ENCODE measurements at regions not wholly inside any gene's neighbourhood (a gene's known extent, or its start where the extent isn't known, plus 50 kb on each side); places are given as distances from the start of the nearest gene placed in this dataset.

DNA sequence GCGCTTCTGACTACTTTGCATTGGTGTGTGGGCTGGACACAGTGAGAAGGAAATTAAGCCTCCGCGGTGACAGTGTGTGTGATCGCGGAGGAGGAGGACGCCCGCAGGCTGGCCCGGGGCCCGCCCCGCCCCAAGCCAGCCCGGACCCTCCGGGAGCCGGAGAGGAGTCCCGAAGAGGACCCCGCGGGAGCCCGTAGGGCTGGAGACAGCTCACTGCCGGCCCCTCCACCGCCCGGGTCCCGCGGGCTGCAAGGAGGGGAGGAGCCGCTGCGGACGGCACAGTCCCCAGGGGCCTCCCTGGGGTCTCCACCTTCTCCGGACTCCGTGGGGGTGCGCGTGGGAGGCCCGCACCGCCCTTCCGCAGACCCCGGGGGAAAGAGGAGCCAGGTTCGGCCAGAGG, 146.4 kb upstream of the ERCC6L2 start:
- Histone ChIP-seq H3K36me3 (no peaks in the 10 kb centered on the region), H3K27me3 (replicated peaks) (no peaks in the 10 kb centered on the region), H3K9me3 (replicated peaks) (no peaks in the 10 kb centered on the region), H3K27ac (no peak overlapping the region), H3K4me1 (replicated peaks) (peaks cover 25% of the 10 kb centered on the region), H3K4me3 (no peak overlapping the region)
- DNase-seq (ENCODE audit: low read depth in 1 of 2, low spot score in 2 of 2): no peak

DNA sequence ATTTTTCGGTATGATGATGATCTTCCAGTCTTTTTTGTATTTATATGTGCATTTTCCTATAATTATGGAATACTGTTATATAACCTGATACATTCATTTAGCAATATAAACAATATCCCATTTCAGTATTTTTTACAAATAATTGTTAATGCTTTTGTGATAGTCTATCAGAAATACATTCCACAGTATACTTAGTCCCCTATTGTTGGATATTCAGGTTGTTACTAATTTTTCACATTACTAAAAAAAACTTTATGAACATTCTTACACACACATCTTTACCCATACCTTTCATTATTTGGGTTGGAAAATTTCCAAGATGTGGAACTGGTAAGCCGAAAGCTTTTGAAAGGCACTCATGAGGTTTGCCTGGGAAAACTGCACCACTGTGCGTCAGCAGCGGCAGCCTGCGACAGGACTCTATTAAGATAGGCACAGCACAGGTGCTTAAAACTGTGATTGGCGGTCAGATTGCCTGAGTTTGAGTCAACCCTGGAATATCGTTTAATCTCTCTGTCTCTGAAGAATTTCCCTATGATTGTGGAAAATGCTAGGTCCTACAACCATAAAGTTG, 147.5 kb upstream of the ERCC6L2 start:
- Histone ChIP-seq H3K36me3 (no peaks in the 10 kb centered on the region), H3K4me1 (replicated peaks) (peaks cover 15% of the 10 kb centered on the region), H3K27me3 (replicated peaks) (no peaks in the 10 kb centered on the region), H3K4me3 (no peak overlapping the region), H3K27ac (no peak overlapping the region), H3K9me3 (replicated peaks) (no peaks in the 10 kb centered on the region)
- no peak for DNase-seq (ENCODE audit: low read depth in 1 of 2, low spot score in 2 of 2)

GRCh38 chr9:95726756-95727155, 148.7 kb upstream of the ERCC6L2 start:
- H3K27ac ChIP-seq: no peak overlapping the region
- H3K36me3 ChIP-seq: no peaks in the 10 kb centered on the region
- H3K27me3 ChIP-seq (replicated peaks): no peaks in the 10 kb centered on the region
- no peak for DNase-seq (ENCODE audit: low read depth in 1 of 2, low spot score in 2 of 2)
- H3K4me3 ChIP-seq: no peak overlapping the region
- H3K9me3 ChIP-seq (replicated peaks): no peaks in the 10 kb centered on the region
- H3K4me1 ChIP-seq (replicated peaks): peaks cover 4% of the 10 kb centered on the region

- no peak overlapping the region for H3K27ac ChIP-seq
- peaks cover 17% of the 10 kb centered on the region for H3K4me1 ChIP-seq (replicated peaks)
- H3K27me3 ChIP-seq (replicated peaks): no peaks in the 10 kb centered on the region
These were observed 150.4 kb upstream of the ERCC6L2 start for GRCh38 chr9:95725045-95725444.

GRCh38 chr9:95724253-95724991, 151.1 kb upstream of the ERCC6L2 start:
- no peak for DNase-seq (ENCODE audit: low read depth in 1 of 2, low spot score in 2 of 2)
- Histone ChIP-seq H3K4me3 (no peak overlapping the region), H3K27me3 (replicated peaks) (no peaks in the 10 kb centered on the region), H3K9me3 (replicated peaks) (no peaks in the 10 kb centered on the region), H3K27ac (no peak overlapping the region), H3K4me1 (replicated peaks) (peaks cover 17% of the 10 kb centered on the region), H3K36me3 (no peaks in the 10 kb centered on the region)

More at GRCh38 chr9:95725045-95725444, 150.4 kb upstream of the ERCC6L2 start:
- Histone ChIP-seq H3K9me3 (replicated peaks) (no peaks in the 10 kb centered on the region), H3K4me3 (no peak overlapping the region), H3K36me3 (no peaks in the 10 kb centered on the region)
- no peak for DNase-seq (ENCODE audit: low read depth in 1 of 2, low spot score in 2 of 2)

- no peak for DNase-seq (ENCODE audit: low read depth in 1 of 2, low spot score in 2 of 2)
- Histone ChIP-seq H3K4me1 (replicated peaks) (peaks cover 17% of the 10 kb centered on the region), H3K27ac (no peak overlapping the region), H3K9me3 (replicated peaks) (no peaks in the 10 kb centered on the region), H3K36me3 (no peaks in the 10 kb centered on the region), H3K4me3 (no peak overlapping the region), H3K27me3 (replicated peaks) (no peaks in the 10 kb centered on the region)
These were observed 153.3 kb upstream of the ERCC6L2 start for GRCh38 chr9:95722141-95722540.

GRCh38 chr9:95721061-95721531, 154.4 kb upstream of the ERCC6L2 start:
- peaks cover 17% of the 10 kb centered on the region for H3K4me1 ChIP-seq (replicated peaks)
- DNase-seq (ENCODE audit: low read depth in 1 of 2, low spot score in 2 of 2): no peak
- no peak overlapping the region for H3K27ac ChIP-seq
- no peaks in the 10 kb centered on the region for H3K27me3 ChIP-seq (replicated peaks)
- H3K9me3 ChIP-seq (replicated peaks): no peaks in the 10 kb centered on the region
- no peaks in the 10 kb centered on the region for H3K36me3 ChIP-seq
- H3K4me3 ChIP-seq: no peak overlapping the region

- DNase-seq (ENCODE audit: low read depth in 1 of 2, low spot score in 2 of 2): no peak
- H3K9me3 ChIP-seq (replicated peaks): peaks cover under 1% of the 10 kb centered on the region; the same call in 1 of the 2 replicates
- peaks cover 17% of the 10 kb centered on the region for H3K4me1 ChIP-seq (replicated peaks)
- no peak overlapping the region for H3K4me3 ChIP-seq
- H3K27ac ChIP-seq: no peak overlapping the region
- no peaks in the 10 kb centered on the region for H3K27me3 ChIP-seq (replicated peaks)
- no peaks in the 10 kb centered on the region for H3K36me3 ChIP-seq
These were observed 155.0 kb upstream of the ERCC6L2 start for GRCh38 chr9:95720496-95720895.

DNA sequence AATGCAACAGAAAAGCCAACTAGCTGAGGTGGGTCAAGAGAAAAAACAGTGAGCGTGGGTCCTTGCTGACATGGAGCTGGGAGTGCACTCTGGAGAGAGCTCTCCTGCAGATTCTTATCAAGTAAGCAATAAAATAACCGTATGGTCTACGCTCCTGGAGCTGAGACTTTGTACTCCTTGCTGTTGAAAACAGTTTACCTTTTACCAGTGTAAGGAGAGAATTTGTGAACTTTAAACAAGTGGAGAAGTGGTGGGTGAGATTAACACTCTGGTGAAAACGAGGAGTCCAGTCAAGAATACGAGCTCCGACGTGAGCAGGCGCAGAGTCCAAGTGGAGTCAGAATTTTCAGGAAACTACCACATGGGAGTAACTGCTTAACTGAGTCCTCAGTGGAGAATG, 156.1 kb upstream of the ERCC6L2 start:
- H3K27me3 ChIP-seq (replicated peaks): no peaks in the 10 kb centered on the region
- peaks cover 17% of the 10 kb centered on the region for H3K4me1 ChIP-seq (replicated peaks)
- no peak overlapping the region for H3K4me3 ChIP-seq
- H3K9me3 ChIP-seq (replicated peaks): peaks cover 3% of the 10 kb centered on the region; the same call in 1 of the 2 replicates
- DNase-seq (ENCODE audit: low read depth in 1 of 2, low spot score in 2 of 2): no peak
- no peak overlapping the region for H3K27ac ChIP-seq
- no peaks in the 10 kb centered on the region for H3K36me3 ChIP-seq

- Histone ChIP-seq H3K36me3 (no peaks in the 10 kb centered on the region), H3K9me3 (replicated peaks) (peaks cover 3% of the 10 kb centered on the region; the same call in 1 of the 2 replicates), H3K27me3 (replicated peaks) (no peaks in the 10 kb centered on the region), H3K4me3 (no peak overlapping the region), H3K4me1 (replicated peaks) (peaks cover 17% of the 10 kb centered on the region), H3K27ac (no peak overlapping the region)
- no peak for DNase-seq (ENCODE audit: low read depth in 1 of 2, low spot score in 2 of 2)
These were observed 157.2 kb upstream of the ERCC6L2 start for GRCh38 chr9:95718263-95718662.

DNA sequence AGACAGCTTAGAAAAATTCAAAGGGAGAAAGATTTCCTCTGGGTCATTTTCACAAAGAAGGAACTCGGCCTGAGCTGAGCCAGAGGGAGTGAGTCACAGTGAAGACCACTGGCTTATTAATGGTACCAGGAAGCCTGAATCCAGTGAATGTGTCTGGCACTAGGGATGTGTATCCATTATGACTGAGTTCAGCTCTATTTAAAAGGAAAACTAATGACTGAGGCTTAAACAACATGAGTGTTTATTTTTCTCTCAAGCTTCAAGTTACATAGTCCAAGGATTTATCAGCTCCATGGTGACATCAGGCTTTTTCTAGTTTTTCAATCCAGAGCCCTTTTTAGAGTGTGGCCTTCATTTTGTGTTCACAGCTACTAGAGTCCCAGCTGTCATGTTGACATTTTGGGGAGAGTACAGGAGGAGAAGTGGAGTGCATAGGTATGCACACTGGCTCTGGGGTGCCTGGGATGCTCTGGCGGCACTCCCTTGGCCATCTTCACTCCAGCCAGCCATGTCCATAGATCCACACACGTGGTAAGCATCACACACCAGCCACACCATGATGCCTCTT, 159.5 kb upstream of the ERCC6L2 start:
- no peaks in the 10 kb centered on the region for H3K27me3 ChIP-seq (replicated peaks)
- H3K36me3 ChIP-seq: no peaks in the 10 kb centered on the region
- peaks cover 7% of the 10 kb centered on the region for H3K4me1 ChIP-seq (replicated peaks)
- H3K27ac ChIP-seq: no peak overlapping the region
- DNase-seq (ENCODE audit: low read depth in 1 of 2, low spot score in 2 of 2): no peak
- H3K9me3 ChIP-seq (replicated peaks): peaks cover 3% of the 10 kb centered on the region; the same call in 1 of the 2 replicates
- no peak overlapping the region for H3K4me3 ChIP-seq

DNA sequence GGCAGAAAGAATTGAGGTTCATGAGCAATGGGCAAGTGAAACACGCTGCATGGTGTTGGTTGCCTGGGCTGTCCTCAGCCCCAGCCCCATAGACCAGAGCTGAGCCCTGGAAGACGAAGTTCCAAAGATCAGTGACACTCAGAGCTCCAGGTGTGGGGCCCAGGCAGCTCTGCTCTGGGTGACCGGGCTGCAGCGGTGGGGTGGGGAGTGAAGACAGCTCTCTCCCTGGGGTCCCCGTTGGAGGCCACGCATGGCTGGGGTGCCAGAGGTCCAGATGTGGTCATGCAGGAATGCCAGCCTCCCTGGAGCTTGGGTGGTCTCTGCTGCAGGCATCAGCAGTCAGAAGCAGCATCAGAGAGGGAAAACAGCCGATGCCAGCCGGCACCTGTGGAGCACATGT, 165.0 kb upstream of the ERCC6L2 start:
- DNase-seq (ENCODE audit: low read depth in 1 of 2, low spot score in 2 of 2): no peak
- H3K9me3 ChIP-seq (replicated peaks): peaks cover 2% of the 10 kb centered on the region; the same call in 1 of the 2 replicates
- no peaks in the 10 kb centered on the region for H3K36me3 ChIP-seq
- peaks cover 29% of the 10 kb centered on the region for H3K4me1 ChIP-seq (replicated peaks)
- no peak overlapping the region for H3K4me3 ChIP-seq
- no peaks in the 10 kb centered on the region for H3K27me3 ChIP-seq (replicated peaks)
- H3K27ac ChIP-seq: no peak overlapping the region

- Histone ChIP-seq H3K36me3 (no peaks in the 10 kb centered on the region), H3K4me3 (no peak overlapping the region), H3K27me3 (replicated peaks) (no peaks in the 10 kb centered on the region), H3K9me3 (replicated peaks) (no peaks in the 10 kb centered on the region; the same call in 1 of the 2 replicates), H3K27ac (no peak overlapping the region), H3K4me1 (replicated peaks) (no peaks in the 10 kb centered on the region)
- no peak for DNase-seq (ENCODE audit: low read depth in 1 of 2, low spot score in 2 of 2)
These were observed 178.8 kb upstream of the ERCC6L2 start for GRCh38 chr9:95696701-95697100.

DNA sequence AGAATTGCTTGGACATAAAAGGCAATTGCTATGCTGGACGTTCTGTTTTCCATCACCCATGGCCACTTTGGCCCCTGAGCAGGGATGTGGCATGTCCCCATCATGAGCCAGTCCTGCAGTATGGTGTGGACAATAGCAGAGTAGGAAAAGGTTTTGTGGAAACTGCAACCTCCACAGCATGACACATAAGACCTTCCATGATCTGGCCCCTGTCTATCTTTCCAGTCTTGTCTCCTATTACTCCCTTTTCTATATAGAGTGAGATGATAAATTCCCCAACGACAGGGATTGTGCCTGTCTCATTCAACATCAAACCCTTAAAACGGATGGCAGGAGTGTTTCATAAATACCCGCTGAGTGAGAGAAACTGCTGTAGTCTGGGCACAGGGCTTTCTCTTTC, 174.7 kb upstream of the PTCH1 start:
- no peak for DNase-seq (ENCODE audit: low read depth in 1 of 2, low spot score in 2 of 2)
- Histone ChIP-seq H3K9me3 (replicated peaks) (no peaks in the 10 kb centered on the region), H3K36me3 (no peaks in the 10 kb centered on the region), H3K4me1 (replicated peaks) (no peaks in the 10 kb centered on the region), H3K27me3 (replicated peaks) (no peaks in the 10 kb centered on the region), H3K27ac (no peak overlapping the region), H3K4me3 (no peak overlapping the region)
